ENCODE measurements at regions not wholly inside any gene's neighbourhood (a gene's known extent, or its start where the extent isn't known, plus 50 kb on each side); places are given as distances from the start of the nearest gene placed in this dataset.

DNA sequence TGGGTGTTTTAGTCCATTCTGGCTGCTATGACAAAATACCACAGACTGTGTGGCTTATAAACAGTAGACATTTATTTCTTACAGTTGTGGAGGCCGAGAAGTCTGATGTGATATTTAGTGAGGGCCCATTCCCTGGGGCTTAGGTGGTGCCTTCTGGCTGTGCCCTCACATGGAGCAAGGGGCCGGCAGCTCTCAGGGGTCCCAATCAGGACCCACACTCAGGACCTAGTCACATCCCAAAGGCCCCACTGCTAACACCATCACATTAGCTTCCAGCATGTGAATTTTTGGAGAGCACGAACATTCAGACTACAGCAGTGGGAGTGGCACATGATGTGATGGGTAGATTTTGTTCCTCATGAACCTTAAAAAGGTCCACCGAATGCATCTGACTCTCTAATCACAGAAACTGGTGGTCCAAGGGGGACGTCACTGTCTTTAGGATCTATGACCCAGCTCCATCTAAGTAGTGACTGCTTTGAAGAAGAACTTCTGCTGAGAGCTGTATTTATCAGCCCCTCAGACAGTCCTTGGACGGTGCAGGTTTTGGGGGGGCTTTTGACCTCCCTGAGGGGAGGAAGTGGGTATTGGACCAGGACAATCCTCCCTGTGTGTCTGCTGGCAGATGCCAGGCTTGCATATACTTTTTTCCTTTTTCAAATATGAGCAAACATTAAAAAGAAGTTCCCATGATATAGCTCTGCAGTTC, 154.5 kb upstream of the ZNF32 start:
- TF ChIP-seq, protein P1, sequence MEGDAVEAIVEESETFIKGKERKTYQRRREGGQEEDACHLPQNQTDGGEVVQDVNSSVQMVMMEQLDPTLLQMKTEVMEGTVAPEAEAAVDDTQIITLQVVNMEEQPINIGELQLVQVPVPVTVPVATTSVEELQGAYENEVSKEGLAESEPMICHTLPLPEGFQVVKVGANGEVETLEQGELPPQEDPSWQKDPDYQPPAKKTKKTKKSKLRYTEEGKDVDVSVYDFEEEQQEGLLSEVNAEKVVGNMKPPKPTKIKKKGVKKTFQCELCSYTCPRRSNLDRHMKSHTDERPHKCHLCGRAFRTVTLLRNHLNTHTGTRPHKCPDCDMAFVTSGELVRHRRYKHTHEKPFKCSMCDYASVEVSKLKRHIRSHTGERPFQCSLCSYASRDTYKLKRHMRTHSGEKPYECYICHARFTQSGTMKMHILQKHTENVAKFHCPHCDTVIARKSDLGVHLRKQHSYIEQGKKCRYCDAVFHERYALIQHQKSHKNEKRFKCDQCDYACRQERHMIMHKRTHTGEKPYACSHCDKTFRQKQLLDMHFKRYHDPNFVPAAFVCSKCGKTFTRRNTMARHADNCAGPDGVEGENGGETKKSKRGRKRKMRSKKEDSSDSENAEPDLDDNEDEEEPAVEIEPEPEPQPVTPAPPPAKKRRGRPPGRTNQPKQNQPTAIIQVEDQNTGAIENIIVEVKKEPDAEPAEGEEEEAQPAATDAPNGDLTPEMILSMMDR (IDR thresholded peaks at IDR 0.05) = no peak
- TF ChIP-seq POLR2A (IDR thresholded peaks at IDR 0.05) = no peak
